Cardiac muscle cell (in vitro differentiated cells and primary cell): ENCODE measurements at regions not wholly inside any gene's neighbourhood (a gene's known extent, or its start where the extent isn't known, plus 50 kb on each side); places are given as distances from the start of the nearest gene placed in this dataset.

ENCODE experiments used
- DNase-seq, 2 donors: peaks; one replicate each; pipeline versions ENCODE4 v3.0.0 to v3.0.0-alpha.2; 2010 to 2017; ENCODE audit warnings: low read depth in 1 of 2, low spot score in 1 of 2
- H3K27ac ChIP-seq: fragments of 200-600 bp; sonication (generic); 2 replicates; pipeline ENCODE4 v1.5.1; 2016
- H3K27me3 ChIP-seq: fragments of 200-600 bp; sonication (generic); 2 replicates; pipeline ENCODE4 v1.6.0; 2016; ENCODE audit warnings: control low read depth
- H3K36me3 ChIP-seq: fragments of 200-600 bp; sonication (generic); 2 replicates; pipeline ENCODE4 v1.5.1; 2016; ENCODE audit warnings: control low read depth
- H3K4me1 ChIP-seq: fragments of 200-600 bp; sonication (generic); 2 replicates; pipeline ENCODE4 v1.8.1; 2017; ENCODE audit warnings: low read depth, mild to moderate bottlenecking, mixed run types
- H3K4me3 ChIP-seq: fragments of 200-600 bp; sonication (generic); 2 replicates; pipeline ENCODE4 v1.5.1; 2016; ENCODE audit warnings: mild to moderate bottlenecking
- H3K9me3 ChIP-seq: fragments of 200-600 bp; sonication (generic); 2 replicates; pipeline ENCODE4 v1.5.1; 2017; ENCODE audit warnings: low read depth, mild to moderate bottlenecking, control low read depth
- CTCF ChIP-seq: IDR thresholded peaks from 2 replicates; pipeline ENCODE4 v1.5.1; 2012; ENCODE audit warnings: low read depth, mild to moderate bottlenecking, low read length

- no peak for TF ChIP-seq CTCF
- H3K27ac ChIP-seq = no peak overlapping the region
Measured at GRCh38 chr12:118694128-118694775, 287.1 kb upstream of the SRRM4 start.

GRCh38 chr12:118704527-118705241 is 276.7 kb upstream of the SRRM4 start:
- no peaks in the 10 kb centered on the region for H3K4me1 ChIP-seq
- H3K9me3 ChIP-seq = no peaks in the 10 kb centered on the region
- no peaks in the 10 kb centered on the region for H3K36me3 ChIP-seq
- no peak overlapping the region for H3K4me3 ChIP-seq
- H3K27me3 ChIP-seq = no peaks in the 10 kb centered on the region
- H3K27ac ChIP-seq = no peak overlapping the region
- DNase-seq = no peak
- no peak for TF ChIP-seq CTCF

More at GRCh38 chr12:118694128-118694775, 287.1 kb upstream of the SRRM4 start:
- Histone ChIP-seq H3K27me3 (no peaks in the 10 kb centered on the region), H3K36me3 (no peaks in the 10 kb centered on the region), H3K4me3 (no peak overlapping the region), H3K9me3 (no peaks in the 10 kb centered on the region), H3K4me1 (no peaks in the 10 kb centered on the region)
- no peak for DNase-seq

- Histone ChIP-seq H3K27ac (no peak overlapping the region), H3K36me3 (no peaks in the 10 kb centered on the region), H3K4me1 (no peaks in the 10 kb centered on the region), H3K9me3 (no peaks in the 10 kb centered on the region), H3K27me3 (no peaks in the 10 kb centered on the region), H3K4me3 (no peak overlapping the region)
- DNase-seq = no peak
- no peak for TF ChIP-seq CTCF
Measured at GRCh38 chr12:118706437-118706836, 274.9 kb upstream of the SRRM4 start.

GRCh38 chr12:118709946-118710345 is 271.4 kb upstream of the SRRM4 start:
- Histone ChIP-seq H3K4me1 (no peaks in the 10 kb centered on the region), H3K27me3 (no peaks in the 10 kb centered on the region), H3K4me3 (no peak overlapping the region), H3K9me3 (no peaks in the 10 kb centered on the region), H3K36me3 (no peaks in the 10 kb centered on the region), H3K27ac (no peak overlapping the region)
- no peak for TF ChIP-seq CTCF
- DNase-seq = no peak

GRCh38 chr12:118711185-118711584 is 270.2 kb upstream of the SRRM4 start:
- Histone ChIP-seq H3K36me3 (no peaks in the 10 kb centered on the region), H3K4me1 (no peaks in the 10 kb centered on the region), H3K4me3 (no peak overlapping the region), H3K27ac (no peak overlapping the region), H3K27me3 (no peaks in the 10 kb centered on the region), H3K9me3 (no peaks in the 10 kb centered on the region)
- DNase-seq = no peak
- TF ChIP-seq CTCF = no peak
